ENCODE measurements at regions not wholly inside any gene's neighbourhood (a gene's known extent, or its start where the extent isn't known, plus 50 kb on each side); places are given as distances from the start of the nearest gene placed in this dataset.

DNA sequence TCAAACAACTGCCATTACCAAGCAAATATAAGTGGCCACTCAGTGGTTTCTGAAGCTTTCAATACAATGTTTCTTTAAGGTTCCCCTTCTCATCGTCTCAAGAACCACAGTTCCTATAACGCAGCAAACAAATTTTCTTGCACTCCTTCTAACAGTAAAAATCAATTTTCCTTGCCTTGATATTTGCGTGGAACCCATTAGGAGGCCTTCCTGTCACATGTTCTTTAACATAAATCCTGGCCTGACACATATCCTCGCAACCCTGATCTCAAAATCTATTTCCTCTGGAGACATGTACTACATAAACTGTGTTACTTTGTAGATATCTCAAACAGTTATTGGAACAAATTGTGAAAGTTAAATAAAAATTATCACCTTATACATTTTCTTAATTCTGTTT, 65.9 kb upstream of the MANEA start:
- TF ChIP-seq, protein P1, sequence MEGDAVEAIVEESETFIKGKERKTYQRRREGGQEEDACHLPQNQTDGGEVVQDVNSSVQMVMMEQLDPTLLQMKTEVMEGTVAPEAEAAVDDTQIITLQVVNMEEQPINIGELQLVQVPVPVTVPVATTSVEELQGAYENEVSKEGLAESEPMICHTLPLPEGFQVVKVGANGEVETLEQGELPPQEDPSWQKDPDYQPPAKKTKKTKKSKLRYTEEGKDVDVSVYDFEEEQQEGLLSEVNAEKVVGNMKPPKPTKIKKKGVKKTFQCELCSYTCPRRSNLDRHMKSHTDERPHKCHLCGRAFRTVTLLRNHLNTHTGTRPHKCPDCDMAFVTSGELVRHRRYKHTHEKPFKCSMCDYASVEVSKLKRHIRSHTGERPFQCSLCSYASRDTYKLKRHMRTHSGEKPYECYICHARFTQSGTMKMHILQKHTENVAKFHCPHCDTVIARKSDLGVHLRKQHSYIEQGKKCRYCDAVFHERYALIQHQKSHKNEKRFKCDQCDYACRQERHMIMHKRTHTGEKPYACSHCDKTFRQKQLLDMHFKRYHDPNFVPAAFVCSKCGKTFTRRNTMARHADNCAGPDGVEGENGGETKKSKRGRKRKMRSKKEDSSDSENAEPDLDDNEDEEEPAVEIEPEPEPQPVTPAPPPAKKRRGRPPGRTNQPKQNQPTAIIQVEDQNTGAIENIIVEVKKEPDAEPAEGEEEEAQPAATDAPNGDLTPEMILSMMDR (IDR thresholded peaks at IDR 0.05 in 8 of 11, conservative IDR thresholded peaks at IDR 0.05 in 3 of 11), result no peak
- TF ChIP-seq POLR2A (IDR thresholded peaks at IDR 0.05), result no peak
